AG08395 (cell line): ENCODE measurements at regions not wholly inside any gene's neighbourhood (a gene's known extent, or its start where the extent isn't known, plus 50 kb on each side); places are given as distances from the start of the nearest gene placed in this dataset.

Source experiments
- DNase-seq: peaks from one replicate; pipeline ENCODE4 v3.0.0; 2012; ENCODE audit warnings: mixed read lengths, low spot score

DNA sequence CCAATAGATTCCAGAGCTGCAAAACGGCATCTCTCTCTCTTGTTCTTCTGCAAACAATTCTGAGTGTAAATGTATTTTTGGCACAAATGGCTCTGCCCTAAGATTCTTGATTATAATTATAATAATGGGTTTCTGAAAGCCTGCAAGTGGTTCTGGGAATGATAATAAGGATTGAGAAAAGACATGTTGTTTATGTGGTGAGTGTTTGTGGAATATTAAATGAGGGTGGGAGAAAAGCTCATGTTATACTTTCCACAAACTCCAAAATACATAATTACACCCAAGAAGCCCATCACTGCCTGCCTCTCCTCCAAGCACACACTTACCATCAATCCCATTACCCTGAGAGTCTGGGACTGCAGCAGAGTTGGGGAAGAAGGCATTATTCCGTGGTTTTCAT lies 460.0 kb upstream of the BRINP1 start:
- no peak for DNase-seq

DNA sequence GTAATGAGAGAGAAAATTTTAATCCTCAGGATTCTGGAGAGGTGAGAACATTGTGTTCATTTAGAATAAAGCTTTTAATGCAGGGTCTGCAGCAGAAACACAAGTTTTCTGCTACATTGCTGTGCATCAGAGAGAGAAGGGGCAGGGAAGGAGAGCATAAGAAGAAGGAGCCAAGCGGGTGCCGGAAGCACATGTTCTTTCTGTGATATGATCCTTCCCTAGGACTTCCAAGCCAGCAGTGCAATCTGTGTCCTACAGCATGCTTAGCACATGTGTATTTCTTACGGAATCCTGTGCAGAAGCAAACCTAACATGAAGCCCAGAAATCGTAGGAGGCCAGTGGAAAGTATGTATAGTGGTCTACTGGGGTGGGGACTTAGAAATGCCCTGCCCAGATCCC lies 458.3 kb upstream of the BRINP1 start:
- DNase-seq = no peak

DNA sequence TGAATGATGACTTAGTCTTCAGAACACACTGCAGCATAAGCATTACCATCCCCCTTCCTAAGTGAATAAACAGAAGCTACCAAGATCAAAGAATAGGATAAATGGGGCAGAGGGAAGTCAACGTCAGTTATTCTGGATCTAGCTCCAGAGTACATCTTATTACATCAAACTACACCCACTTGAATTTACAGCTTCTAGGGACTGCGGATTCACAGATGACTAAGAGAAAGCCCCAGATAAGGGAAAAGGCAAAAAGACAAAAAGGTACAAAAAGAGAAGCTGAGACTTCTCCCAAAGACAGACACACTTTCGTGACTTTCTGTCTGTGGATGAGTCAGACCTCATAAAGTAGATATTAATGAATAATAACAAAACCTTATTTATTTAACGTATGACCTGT lies 457.9 kb upstream of the BRINP1 start:
- no peak for DNase-seq

DNA sequence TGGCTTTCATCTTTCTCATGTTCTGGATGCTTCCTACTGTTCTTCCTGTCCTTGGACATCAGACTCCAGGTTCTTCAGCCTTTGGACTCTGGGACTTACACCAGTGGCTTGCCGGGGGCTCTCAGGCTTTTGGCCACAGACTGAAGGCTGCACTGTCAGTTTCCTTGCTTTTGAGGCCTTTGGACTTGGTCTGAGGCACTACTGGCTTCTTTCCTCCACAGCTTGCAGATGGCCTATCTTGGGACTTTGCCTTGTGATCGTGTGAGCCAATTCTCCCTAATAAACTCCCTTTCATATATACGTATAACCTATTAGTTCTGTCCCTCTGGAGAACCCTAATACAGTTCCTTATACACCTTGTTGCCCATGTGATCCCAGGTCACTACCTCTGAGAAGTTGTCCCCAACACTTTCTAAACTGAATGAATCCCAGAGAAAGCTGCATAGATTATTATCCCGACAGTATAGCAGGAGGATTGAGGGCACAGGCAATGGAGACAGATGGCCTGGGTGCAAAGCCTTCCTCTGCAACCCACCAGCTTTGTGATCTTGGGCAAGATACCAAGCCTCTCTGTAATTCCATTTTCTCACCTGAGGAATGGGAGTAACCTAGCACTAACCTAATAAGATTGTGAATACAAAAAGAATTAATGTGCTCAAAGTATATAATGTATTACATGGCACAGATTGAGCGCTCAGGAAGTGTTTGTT lies 449.6 kb upstream of the BRINP1 start:
- DNase-seq = no peak

DNA sequence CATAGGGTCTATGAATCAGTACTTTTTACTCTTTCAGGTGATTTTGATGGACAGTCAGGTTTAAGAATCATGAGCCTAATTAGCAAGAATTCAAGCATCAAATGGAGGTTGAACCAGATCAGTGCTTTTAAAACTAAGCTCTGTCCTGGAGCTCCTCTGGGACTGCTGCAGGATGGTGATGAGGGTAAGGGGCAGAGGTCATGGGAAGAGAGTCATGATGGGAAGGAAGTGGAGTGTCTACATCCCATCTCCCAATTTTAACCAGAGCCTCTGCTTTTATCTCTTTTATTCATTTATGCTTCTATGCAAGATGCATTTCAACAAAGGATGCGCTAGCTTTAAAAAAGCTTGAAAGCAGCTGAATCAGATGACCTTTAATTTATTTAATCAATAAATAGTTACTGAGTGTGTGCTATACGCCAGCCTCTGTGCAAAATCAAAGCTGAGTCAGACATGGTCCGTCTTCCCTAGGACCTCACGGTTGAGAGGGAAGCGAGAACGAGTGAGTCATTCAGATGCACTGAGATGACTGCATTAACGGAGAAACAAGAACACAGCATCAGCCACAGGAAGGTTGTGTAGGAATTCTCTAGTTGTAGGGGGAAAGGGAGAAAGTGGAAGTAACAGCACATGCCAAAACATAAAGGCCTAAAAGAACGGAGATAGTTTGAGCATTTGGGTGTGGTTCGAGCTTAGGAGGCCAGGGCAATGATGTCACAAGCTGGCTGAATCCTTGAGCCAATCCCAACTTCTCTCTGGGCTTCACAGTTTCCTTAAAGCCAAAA lies 441.6 kb upstream of the BRINP1 start:
- DNase-seq = peak; percentile 92

DNA sequence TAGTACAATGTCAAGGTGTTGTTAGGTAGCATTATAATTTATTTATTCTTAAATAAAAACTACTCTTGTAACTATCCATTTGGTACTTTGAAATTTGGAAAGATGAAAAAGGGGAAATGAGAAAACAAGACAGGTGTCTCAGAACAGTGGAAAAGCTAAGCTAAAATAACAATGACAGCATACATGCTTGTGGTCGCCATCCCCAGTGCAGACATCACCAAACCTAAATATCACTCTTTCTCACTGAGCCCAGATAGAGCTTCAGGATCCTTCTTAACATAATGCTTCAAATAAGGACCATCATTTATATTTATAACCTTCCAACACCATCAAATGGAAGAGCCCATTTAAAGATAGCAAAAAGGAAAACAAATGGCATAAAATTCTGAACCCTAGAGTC lies 434.4 kb upstream of the BRINP1 start:
- no peak for DNase-seq

DNA sequence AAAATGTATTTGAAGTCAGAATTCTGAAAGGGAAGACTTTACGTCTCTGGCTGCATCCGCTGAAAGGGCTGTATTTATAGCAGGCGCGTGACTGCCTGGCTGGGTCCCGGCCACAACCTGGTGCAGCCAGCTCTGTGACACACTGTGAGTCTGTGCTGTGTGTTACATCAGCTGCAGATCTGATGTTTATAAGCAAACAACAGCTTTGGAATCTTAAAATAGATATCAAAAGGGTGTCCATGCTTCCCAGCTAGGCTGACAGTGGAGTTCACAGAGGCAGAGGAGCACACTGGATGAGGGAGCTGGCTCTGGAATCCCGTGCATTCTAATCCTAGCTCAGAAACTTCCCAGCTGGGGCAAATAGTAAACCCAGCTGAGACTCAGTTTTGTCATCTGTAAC lies 433.4 kb upstream of the BRINP1 start:
- DNase-seq = peak; percentile 86

DNA sequence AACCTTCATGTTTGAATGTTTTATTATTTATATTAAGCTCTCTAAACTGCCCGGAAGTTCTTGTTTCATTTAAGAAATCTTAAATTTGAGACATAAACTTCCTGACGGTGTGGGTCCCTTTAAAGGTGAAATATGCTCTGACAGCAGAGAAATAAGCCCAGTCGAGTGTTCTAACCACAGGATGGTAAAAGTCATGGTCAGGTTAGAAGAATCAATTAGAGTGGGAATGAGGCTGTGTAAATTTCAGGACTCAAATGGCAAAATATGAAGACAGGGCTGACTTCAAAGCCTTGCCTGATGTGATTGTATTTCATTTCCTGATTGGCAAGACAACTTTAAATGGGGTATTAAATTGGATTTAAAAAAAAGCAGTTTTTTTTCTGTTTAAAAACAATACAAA lies 432.9 kb upstream of the BRINP1 start:
- DNase-seq = no peak

DNA sequence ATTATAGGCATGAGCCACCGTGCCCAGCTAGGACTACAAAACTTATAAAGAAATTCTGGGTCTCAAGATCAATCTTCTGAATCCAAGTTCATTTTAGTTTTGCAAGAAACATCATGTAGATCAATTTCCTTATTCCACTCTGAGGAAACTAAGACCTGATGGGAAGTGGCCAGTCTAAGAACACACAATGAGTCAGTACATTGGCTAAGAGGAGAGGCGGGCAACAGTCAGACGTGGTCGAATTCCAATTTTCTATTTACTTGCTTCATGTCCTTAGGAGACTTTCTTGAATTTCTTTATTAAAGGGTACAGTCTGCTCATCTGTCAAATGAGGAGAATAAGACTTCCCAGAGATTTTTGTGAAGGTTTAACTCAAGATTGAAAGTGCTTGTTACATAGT lies 432.1 kb upstream of the BRINP1 start:
- DNase-seq = peak; percentile 74

DNA sequence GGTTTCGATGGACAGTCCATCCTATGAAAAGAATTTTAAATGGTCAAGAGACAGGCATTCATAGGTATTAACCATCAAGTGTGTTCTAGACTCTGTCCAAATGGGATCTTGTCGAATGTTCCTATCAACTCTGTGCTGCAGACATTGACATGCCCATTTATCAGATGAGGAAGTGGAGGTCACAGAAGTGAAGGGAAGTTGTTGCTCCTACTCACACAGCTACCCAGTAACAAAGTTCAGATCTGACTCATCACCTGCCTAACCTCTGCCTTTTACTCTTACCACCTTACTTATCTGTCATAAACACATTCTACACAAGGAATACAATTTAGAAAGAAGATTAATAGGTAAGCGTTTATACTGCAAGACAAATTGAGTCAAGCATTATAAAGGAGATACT lies 426.2 kb upstream of the BRINP1 start:
- DNase-seq = no peak

DNA sequence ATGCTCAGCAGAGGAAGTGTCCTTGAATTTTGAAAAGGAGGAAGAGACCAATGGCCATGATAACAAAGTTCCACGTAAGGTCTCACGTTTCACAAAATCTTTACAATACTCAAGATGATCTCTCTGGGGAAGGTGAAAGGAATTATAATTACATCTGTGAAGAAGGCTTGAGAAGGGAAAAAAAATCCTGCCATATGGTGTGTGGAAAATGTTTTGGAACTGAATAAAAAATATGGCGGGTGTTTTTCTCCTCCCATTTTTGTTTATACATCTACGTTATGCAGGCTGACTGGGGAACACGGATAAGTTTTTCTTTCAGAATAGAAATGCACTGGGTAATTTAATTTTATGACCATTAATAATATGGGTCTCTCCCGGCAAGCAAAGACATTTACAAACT lies 425.6 kb upstream of the BRINP1 start:
- DNase-seq = no peak

DNA sequence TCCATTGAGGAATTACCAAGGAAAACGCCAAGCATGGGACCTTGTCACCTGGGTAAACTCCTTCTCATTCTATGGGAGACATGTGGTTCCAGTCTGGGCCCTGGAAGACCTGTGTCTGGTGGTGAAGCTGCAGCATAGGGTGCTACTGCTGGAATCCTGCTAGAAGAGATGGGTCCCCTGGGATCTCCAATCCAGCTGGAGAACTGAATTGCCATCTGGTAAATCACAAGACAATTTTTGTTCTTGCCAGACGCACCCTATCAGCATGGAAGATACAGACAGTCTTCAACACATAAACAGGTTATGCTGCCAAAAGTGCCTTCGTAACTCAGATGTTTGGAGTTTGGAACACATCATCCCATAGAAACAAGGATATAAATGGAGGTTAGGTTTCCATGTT lies 424.0 kb upstream of the BRINP1 start:
- no peak for DNase-seq

DNA sequence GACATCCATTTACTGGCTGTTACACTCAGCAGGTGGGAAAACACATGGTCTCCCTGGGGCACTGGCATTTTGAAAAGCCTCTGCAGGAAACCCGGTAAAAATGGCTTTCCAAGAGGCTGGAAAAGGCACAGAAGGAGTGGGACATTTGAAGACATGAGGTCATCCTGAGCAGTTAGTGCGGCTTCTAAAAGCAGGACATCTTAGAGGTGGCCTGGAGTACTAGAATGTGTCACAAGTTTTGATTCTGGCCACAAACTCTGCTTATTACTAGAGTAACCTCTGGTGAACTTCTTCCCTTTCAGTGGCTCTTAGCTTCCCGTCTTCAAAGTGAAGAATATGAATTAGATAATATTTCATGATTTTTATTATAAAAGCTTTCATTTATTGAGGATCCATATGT lies 423.0 kb upstream of the BRINP1 start:
- DNase-seq = no peak

DNA sequence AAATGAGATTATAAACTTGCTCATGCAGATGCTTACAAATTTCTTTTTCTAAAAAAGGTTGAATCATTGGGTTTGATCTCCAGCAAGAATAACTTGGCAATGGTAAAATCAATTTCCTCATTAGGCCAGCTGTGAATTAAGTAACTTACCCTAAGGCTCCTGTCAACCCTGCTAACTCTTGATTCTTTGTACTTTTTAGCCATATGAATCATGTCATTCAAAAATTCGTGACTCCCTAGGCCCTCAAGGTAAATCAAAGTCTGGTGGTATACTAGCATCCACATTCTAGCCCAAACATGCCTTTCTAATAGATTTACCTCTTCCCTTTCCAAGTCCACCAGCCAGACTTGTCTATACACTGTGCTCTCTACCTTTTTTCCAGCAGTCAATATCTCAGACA lies 420.8 kb upstream of the BRINP1 start:
- no peak for DNase-seq

DNA sequence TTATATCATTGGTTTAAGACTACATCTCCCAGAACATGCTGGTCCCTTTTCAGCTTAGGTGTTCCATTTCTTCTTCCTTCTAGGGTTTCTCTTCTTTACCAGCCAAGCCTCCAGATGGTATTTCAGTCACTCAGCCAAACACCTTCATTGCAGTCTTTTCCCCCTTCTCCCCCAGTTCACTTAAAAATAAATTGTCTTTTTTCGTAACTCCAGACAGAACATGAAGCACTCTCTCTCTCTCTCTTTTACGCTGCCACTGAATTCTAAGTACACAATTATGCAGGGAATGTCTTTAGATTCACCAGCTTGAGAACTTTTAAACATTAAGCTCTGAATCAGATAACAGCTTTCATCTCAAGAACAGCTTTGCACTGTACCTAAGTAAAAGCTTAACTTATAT lies 419.7 kb upstream of the BRINP1 start:
- DNase-seq = no peak

DNA sequence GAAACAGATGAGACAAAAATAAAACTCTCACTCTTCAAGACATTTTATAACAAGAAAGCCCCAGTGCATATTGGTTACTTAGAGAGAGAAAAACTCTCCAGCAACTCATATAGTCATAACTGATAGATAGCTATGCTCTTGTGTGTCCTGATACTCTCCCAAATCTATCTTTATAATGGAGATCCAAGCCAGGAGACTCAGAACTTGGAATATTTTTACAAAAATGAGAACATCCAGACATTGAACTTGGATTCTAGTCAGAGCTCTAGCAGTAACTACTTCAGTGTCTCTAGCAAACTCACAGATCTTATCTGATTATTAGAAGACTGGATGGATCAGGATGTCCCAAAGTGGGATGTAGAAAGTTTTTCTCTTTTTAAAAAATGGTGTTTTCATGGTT lies 412.7 kb upstream of the BRINP1 start:
- no peak for DNase-seq

DNA sequence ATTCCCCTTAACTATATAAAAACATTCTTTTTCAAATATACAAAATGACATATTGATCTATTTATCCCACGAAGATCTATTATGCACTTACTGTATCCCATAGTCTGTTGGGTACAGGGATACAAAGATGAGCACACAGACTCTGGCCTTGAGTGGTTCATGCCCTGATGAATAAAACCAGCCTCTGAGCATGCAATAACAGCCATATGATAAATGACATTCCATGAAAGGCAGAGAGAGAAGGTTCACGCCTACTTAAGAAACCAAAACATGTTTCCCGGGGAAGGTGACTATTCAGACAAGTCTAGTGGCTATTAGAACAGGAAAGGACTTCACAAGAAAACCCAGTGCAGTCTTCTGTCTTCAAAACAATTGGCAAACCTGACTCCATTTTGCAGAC lies 406.2 kb upstream of the BRINP1 start:
- no peak for DNase-seq

DNA sequence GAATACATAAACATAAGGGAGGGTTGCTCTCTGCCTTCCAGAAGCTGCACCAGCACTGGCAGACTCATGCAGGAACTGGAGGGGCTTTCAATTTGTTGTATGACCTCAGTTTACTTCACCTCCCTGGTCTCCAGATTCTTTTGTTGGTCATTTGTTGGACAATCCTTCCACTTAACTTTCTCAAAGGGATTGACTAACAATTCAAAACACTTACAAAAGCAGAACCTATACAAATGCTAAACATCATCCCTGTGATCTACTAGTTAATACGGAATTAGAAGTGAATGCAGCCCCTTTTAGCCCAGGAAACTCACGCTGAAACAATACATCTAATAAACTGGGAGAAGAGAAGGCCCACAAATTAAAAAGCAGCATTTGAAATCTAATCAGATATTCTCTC lies 404.6 kb upstream of the BRINP1 start:
- DNase-seq = no peak

DNA sequence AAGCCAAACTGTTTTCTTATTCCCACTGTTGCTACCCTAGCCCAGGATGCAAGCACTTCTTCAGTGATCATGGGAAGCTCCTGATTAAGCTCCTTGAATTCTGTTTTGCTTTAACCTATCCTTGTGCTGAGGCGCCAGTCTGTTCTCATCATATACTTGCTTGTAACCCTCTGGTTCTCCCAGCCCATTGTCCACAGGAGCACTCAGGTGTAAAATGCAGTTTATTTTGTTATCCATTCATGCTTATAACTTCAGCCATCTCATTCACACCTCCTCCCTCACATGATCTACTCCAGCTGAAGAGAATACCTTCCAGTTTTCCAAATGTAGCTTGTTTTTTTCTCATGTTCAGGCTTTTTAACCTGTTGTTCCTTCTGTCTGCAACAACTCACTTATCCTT lies 402.1 kb upstream of the BRINP1 start:
- DNase-seq = no peak

DNA sequence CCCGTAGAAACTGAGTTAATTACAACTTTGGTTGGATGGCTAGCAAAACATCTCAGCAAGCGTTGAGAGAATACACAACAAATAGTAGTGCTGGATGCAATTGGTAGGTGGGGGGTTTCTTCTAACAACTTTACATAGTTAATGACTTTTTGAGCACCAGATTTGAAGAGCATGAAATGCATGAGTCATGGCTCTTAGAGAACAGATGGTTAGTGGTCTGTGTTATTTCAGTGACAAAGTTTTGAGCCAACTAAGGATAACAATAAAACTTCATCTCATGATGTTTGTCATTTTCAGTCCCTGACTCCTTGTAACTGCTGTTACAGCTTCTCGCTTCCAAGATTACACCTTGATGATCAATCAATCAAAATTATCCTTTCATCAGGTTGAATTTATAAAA lies 399.0 kb upstream of the BRINP1 start:
- no peak for DNase-seq

DNA sequence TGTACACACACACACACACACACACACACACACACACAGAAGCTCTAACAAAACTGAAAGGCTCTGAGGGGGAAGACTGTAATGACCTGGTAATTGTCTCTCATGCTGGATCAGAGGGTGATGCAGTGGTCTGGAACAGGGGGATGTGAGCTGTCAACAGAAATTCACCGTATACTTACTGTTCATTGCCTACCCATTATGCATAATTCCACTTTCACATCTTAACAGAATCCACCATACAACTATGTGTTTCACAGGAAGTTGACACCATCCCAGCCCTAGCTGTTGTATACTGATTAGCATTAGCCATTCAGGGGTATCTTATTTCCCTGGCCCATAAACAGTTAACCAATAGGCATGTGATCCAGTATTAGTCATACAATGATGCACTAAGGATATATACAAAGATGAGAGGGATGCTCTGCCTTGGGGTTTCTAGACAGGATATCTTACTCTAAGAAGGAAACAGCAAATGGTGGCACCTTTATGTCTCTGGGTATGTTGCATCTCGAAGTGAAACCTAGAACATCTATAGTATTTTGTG lies 396.5 kb upstream of the BRINP1 start:
- no peak for DNase-seq

DNA sequence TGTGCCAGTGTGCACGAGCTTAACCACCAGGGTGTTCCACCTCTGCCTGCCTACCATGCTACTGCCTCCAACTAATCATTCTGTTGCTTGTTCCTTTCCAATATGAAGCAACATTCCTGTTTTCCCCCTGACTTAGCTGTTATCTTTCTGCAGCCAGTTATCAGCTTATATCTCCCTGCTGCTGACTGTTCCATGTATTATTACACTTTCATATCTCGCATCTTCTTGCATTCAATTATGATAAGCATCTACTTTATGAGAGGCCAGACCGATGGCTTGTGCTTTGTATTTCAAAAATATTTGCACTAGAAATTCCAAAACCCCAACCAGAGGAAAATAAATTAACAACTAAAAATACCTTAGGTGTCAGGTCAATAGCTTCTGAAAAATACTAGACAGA lies 394.0 kb upstream of the BRINP1 start:
- DNase-seq = no peak

DNA sequence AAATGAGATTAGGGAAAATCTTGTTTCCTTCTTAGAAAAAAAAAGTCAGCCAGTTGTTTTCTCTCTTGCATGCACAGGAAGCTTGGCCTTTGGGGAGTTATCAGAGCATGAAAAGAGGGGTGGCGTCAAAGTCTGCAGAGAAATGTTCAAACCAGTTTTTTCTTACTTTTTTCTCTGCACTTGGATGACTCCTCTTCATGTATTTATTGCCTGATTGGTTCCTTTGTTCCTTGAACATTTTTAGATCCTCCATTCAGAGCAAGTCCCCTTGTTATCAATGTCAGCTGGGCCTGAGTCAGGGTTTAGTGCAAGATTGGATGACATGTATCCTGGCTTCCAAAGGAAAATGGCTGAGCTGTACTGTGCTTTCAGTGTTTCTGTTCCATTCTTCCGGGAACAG lies 392.6 kb upstream of the BRINP1 start:
- DNase-seq = no peak

DNA sequence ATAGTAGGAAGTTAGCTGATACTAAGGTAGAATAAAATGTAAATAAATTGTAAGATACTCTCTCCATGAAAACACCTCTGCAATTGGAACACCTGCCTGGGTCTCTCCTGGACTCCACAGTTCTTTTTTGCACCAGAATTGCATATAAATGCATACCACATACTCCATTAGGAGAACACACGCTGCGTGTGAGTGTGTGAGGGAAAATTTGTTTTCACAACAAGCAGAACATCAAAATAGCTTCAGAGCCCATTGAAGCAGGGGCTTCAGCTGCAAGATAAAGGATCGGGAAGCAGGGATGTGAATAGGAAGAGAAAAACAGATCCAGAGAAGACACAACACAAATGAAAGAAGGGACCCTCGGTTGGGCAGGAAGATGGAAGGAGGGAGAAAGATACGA lies 389.8 kb upstream of the BRINP1 start:
- DNase-seq = no peak
